ENCODE measurements at regions not wholly inside any gene's neighbourhood (a gene's known extent, or its start where the extent isn't known, plus 50 kb on each side); places are given as distances from the start of the nearest gene placed in this dataset.

DNA sequence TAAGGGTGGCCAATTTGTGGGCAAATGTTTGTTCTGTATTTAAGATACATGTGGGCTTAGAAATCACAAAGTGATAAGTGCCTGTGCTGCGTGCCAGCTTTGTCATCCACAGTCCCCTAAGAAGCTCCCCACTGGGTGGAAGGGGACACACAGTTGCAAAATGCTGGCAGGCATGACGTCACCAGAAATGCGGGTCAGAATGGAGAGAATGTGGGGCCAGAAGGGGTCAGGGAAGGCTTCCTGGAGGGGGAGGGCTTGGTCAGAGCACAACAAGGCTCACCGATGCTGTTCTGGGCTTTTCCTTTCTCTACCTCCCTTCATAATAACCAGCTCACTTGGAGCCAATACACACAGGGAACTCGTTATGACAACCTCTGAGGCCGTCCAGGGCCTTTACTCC lies 207.3 kb downstream of the URI1 start:
- TF ChIP-seq, protein P1, sequence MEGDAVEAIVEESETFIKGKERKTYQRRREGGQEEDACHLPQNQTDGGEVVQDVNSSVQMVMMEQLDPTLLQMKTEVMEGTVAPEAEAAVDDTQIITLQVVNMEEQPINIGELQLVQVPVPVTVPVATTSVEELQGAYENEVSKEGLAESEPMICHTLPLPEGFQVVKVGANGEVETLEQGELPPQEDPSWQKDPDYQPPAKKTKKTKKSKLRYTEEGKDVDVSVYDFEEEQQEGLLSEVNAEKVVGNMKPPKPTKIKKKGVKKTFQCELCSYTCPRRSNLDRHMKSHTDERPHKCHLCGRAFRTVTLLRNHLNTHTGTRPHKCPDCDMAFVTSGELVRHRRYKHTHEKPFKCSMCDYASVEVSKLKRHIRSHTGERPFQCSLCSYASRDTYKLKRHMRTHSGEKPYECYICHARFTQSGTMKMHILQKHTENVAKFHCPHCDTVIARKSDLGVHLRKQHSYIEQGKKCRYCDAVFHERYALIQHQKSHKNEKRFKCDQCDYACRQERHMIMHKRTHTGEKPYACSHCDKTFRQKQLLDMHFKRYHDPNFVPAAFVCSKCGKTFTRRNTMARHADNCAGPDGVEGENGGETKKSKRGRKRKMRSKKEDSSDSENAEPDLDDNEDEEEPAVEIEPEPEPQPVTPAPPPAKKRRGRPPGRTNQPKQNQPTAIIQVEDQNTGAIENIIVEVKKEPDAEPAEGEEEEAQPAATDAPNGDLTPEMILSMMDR (conservative IDR thresholded peaks at IDR 0.05 in 1 of 2, IDR thresholded peaks at IDR 0.05 in 1 of 2; ENCODE audit: extremely low read depth in 1 of 2, insufficient read depth in 1 of 2, low read depth in 1 of 2, low read length in 2 of 2) = no peak
- TF ChIP-seq EZH2 (IDR thresholded peaks at IDR 0.05; ENCODE audit: borderline replicate concordance, low read length) = no peak
